ENCODE measurements at regions not wholly inside any gene's neighbourhood (a gene's known extent, or its start where the extent isn't known, plus 50 kb on each side); places are given as distances from the start of the nearest gene placed in this dataset.

GRCh38 chr20:21571841-21572690 lies 58.2 kb upstream of the NKX2-2 start:
- ChIA-PET POLR2A (no interaction called here), CTCF (interaction anchor here (0.5 to 3.5 kb wide), 9 partner anchors 10 to 336 kb away, joined by 3 to 15 read pairs (median 4); no protein-coding TSS in a partner anchor)
- Mint-ChIP-seq H3K4me3 (no peak overlapping the region), H3K27ac (no peak overlapping the region), H3K36me3 (ENCODE audit: low read depth) (no peaks in the 10 kb centered on the region), H3K4me1 (peaks cover 6% of the 10 kb centered on the region), H3K27me3 (peaks cover 12% of the 10 kb centered on the region), H3K9me3 (no peaks in the 10 kb centered on the region)
- no peak for DNase-seq

DNA sequence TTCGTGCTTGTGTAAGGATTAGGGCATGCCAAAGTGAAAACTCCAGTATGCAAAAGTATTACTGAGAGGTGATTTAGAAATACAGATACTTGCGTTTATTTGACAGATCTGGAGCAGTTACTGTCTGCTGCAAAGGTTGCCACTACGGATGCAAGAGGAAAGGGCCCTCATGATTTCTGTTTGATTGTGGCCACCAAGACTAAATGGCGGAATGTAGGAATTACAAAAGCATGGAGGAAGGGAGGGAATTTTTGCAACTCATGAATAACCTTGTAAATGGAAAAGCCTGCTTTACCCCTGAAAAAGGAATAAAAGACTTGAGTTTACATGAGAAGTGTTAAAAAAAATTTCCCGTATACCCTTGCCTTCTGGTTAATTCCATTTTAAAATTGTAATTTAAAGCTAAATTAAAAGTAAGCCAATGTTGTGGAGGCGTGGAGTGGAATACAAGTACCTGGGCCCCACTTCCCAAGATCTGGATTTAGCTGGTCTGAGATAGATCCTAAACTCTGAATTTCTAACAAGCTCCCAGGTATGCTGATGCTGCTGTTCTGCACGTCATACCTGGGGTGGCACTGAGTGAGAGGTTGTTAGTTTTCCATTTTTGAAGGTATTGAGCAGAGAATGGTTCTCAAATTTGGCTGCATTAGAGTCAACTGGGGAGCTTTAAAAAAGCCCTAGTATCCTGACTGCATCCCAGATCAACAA lies 56.6 kb upstream of the NKX2-2 start:
- no peak overlapping the region for H3K27ac Mint-ChIP-seq
- DNase-seq = no peak
- H3K4me1 Mint-ChIP-seq = peaks cover 6% of the 10 kb centered on the region
- no peaks in the 10 kb centered on the region for H3K9me3 Mint-ChIP-seq
- CTCF ChIA-PET = interaction anchor here (0.8 to 3.5 kb wide), 7 partner anchors 8 to 1836 kb away, joined by 3 to 15 read pairs (median 5); no protein-coding TSS in a partner anchor
- no peak overlapping the region for H3K4me3 Mint-ChIP-seq
- no peaks in the 10 kb centered on the region for H3K36me3 Mint-ChIP-seq (ENCODE audit: low read depth)
- POLR2A ChIA-PET = interaction anchor here (0.6 kb wide), 1 partner anchor 393 kb away, joined by 5 read pairs; no protein-coding TSS in a partner anchor
- H3K27me3 Mint-ChIP-seq = peaks cover 20% of the 10 kb centered on the region

DNA sequence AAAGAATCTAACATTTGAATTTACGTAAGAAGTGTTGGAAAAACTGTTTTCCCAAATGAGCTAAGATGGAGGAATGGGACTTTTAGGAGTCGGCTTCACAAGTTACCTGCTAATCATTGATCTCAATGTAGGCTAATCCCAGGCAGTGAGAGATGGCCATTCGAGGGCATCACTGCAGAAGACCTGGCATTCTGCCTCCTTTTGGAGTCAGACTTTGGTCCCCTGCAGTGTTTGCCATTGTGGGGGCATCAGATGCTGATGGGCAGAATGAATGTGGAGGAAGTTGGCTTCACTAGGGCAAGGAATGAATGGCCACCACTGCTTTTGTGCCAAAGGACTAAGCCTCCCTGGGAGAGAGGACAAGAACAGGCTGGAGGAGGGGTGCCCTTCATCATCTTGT lies 55.7 kb upstream of the NKX2-2 start:
- H3K4me1 Mint-ChIP-seq = peaks cover 6% of the 10 kb centered on the region
- H3K36me3 Mint-ChIP-seq (ENCODE audit: low read depth) = no peaks in the 10 kb centered on the region
- peaks cover 20% of the 10 kb centered on the region for H3K27me3 Mint-ChIP-seq
- CTCF ChIA-PET = interaction anchor here (3.5 kb wide), 1 partner anchor 12 kb away, joined by 15 read pairs; no protein-coding TSS in a partner anchor
- H3K4me3 Mint-ChIP-seq = no peak overlapping the region
- H3K9me3 Mint-ChIP-seq = no peaks in the 10 kb centered on the region
- POLR2A ChIA-PET = no interaction called here
- DNase-seq = no peak
- H3K27ac Mint-ChIP-seq = no peak overlapping the region

DNA sequence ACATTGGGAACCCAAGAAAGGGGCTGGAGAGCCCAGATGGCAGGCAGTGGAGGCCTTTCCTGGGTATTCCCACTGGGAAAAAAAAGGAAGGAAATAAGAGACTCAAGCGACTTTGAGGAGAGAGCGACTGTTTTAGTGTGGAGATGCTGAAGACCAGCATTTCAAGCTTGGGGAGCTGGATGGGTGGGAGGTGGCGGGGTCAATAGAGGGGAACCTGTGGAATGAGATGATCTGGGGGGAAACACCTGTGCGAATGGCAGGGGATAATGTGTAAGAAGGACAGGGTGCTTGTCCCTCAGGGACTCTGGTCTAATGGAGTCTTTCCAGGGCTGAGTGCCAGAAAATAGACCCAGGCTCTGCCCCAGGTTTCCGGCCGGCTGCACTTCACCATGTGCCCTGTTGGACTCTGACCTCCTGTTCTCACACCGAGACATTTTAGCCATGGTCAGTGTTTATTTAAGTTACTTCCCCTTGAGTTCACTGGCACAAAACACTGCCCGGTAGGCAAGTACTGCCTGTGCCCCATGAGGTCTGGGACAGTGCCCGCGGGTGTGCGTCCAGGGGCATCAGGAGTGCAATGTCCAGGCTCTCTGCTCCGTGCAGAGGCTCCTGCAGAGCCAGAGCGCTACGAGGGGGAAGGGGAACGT lies 50.4 kb upstream of the NKX2-2 start:
- ChIA-PET POLR2A (no interaction called here), CTCF (interaction anchor here (1.3 kb wide), 1 partner anchor 10 kb away, joined by 5 read pairs; no protein-coding TSS in a partner anchor)
- Mint-ChIP-seq H3K27ac (no peak overlapping the region), H3K4me1 (peaks cover 7% of the 10 kb centered on the region), H3K9me3 (no peaks in the 10 kb centered on the region), H3K36me3 (ENCODE audit: low read depth) (no peaks in the 10 kb centered on the region), H3K27me3 (peaks cover 14% of the 10 kb centered on the region), H3K4me3 (no peak overlapping the region)
- DNase-seq = no peak

Measured in activated CD4-positive, alpha-beta T cell treated with anti-CD3 and anti-CD28 coated beads, Interleukin-2, amount 10 ng/mL, durations not matched to agents 7 days and 5 days (primary cell).